GM19395 (cell line): ENCODE measurements at regions not wholly inside any gene's neighbourhood (a gene's known extent, or its start where the extent isn't known, plus 50 kb on each side); places are given as distances from the start of the nearest gene placed in this dataset.
"Not testable (repeated sequence)": the region's sequence is repeated elsewhere in the genome, so short reads cannot be mapped to it uniquely, and the experiment has no call there.

Source experiments
- ATAC-seq: cut with Tn5 transposase; IDR thresholded peaks from one replicate; pipeline ENCODE4 v1.9.1; 2021; ENCODE audit warnings: mild to moderate bottlenecking, moderate library complexity; ENCODE audit not compliant: unreplicated experiment

GRCh38 chr19:30290805-30291204 is 81.4 kb upstream of the ZNF536 start:
- ATAC-seq = not testable (repeated sequence)

- no peak for ATAC-seq
Observed at GRCh38 chr19:30293051-30293785, 79.0 kb upstream of the ZNF536 start.

GRCh38 chr19:30297969-30298368 is 74.2 kb upstream of the ZNF536 start:
- ATAC-seq = no peak

GRCh38 chr19:30303131-30303654 is 69.0 kb upstream of the ZNF536 start:
- ATAC-seq = no peak

GRCh38 chr19:30304540-30304939 is 67.6 kb upstream of the ZNF536 start:
- ATAC-seq = no peak

GRCh38 chr19:30305346-30306060 is 66.7 kb upstream of the ZNF536 start:
- ATAC-seq = no peak

GRCh38 chr19:30307191-30307974 is 64.8 kb upstream of the ZNF536 start:
- no peak for ATAC-seq

GRCh38 chr19:30309176-30309575 is 63.0 kb upstream of the ZNF536 start:
- no peak for ATAC-seq

- no peak for ATAC-seq
Observed at GRCh38 chr19:30309905-30310601, 62.1 kb upstream of the ZNF536 start.

- ATAC-seq = no peak
Observed at GRCh38 chr19:30310602-30311263, 61.5 kb upstream of the ZNF536 start.

GRCh38 chr19:30311911-30312310 is 60.3 kb upstream of the ZNF536 start:
- no peak for ATAC-seq

- ATAC-seq = no peak
Observed at GRCh38 chr19:30312582-30313352, 59.4 kb upstream of the ZNF536 start.

- no peak for ATAC-seq
Observed at GRCh38 chr19:30313353-30313750, 58.8 kb upstream of the ZNF536 start.

- no peak for ATAC-seq
Observed at GRCh38 chr19:30314056-30314804, 58.0 kb upstream of the ZNF536 start.

GRCh38 chr19:30314805-30315155 is 57.4 kb upstream of the ZNF536 start:
- ATAC-seq = no peak

- no peak for ATAC-seq
Observed at GRCh38 chr19:30315159-30315558, 57.0 kb upstream of the ZNF536 start.

GRCh38 chr19:30316000-30316491 is 56.1 kb upstream of the ZNF536 start:
- no peak for ATAC-seq

- ATAC-seq = no peak
Observed at GRCh38 chr19:30316560-30317106, 55.6 kb upstream of the ZNF536 start.
